SU-DHL-6 (cell line): ENCODE measurements at regions not wholly inside any gene's neighbourhood (a gene's known extent, or its start where the extent isn't known, plus 50 kb on each side); places are given as distances from the start of the nearest gene placed in this dataset.
"Not testable (repeated sequence)": the region's sequence is repeated elsewhere in the genome, so short reads cannot be mapped to it uniquely, and the experiment has no call there.

Experiments used
- CTCF ChIP-seq: fragments of 200-600 bp; sonication (generic); IDR thresholded peaks from one replicate; pipeline ENCODE4 v1.5.1; 2017; ENCODE audit warnings: antibody characterized with exemption, mild to moderate bottlenecking, low read length, moderate library complexity; ENCODE audit not compliant: insufficient read depth, poor library complexity, severe bottlenecking
- EZH2phosphoT487 ChIP-seq: fragments of 200-600 bp; sonication (generic), shearing (Covaris generic); conservative IDR thresholded peaks from 2 replicates; pipeline ENCODE4 v1.6.1; 2018; ENCODE audit warnings: mild to moderate bottlenecking, antibody characterized with exemption, low read length, moderate library complexity, mixed read lengths

GRCh38 chr21:19544493-19544892 lies 1140.9 kb upstream of the TMPRSS15 start:
- not testable (repeated sequence) for TF ChIP-seq CTCF, EZH2phosphoT487
